NCI-H510A treated with DMSO at 0.1 percent for 48 hours (cell line): ENCODE measurements at regions not wholly inside any gene's neighbourhood (a gene's known extent, or its start where the extent isn't known, plus 50 kb on each side); places are given as distances from the start of the nearest gene placed in this dataset.

Source experiments
- DNase-seq: peaks from one replicate; lab custom pipeline; 2025; lab: John Stamatoyannopoulos, UW

DNA sequence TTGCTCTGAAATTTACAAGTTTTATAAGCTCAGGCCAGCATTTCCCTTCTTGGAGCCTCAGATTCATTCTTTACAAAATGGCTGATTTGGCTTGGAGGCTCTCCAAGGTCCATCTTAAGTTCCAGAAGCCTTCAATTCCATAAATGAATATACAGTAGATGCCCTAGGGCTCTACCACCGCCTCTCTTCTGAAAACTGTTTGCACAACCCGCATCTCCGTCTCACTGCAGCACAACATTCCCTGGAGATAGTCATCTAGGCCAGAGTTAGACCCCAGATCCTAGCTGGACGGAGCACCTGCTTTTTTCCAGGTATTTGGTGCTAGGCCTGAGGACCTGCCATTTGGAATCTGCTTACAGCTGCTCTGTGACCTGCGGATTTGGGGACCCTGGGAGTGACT, 50.5 kb upstream of the NRP1 start:
- DNase-seq: no peak
